Left ventricle myocardium superior (tissue), 1 donor: ENCODE measurements at regions not wholly inside any gene's neighbourhood (a gene's known extent, or its start where the extent isn't known, plus 50 kb on each side); places are given as distances from the start of the nearest gene placed in this dataset.
"Not testable (repeated sequence)": the region's sequence is repeated elsewhere in the genome, so short reads cannot be mapped to it uniquely, and the experiment has no call there.

ENCODE experiments used
- ATAC-seq: fragments of 200-7000 bp; cut with Tn5 transposase; one replicate; pipeline ENCODE4 v1.9.1; 2020; ENCODE audit warnings: mild to moderate bottlenecking, moderate library complexity
- DNase-seq: peaks from one replicate; pipeline ENCODE4 v3.0.0-alpha.2; 2020
- intact Hi-C: fragments of 100-400 bp; cut with micrococcal nuclease; formaldehyde crosslinking; loops from one replicate; pipeline ENCODE4 v1.11.0; 2022
- donor health status: DM: no; HTN: yes; CAD: no; lungs with severe emphysema.

DNA sequence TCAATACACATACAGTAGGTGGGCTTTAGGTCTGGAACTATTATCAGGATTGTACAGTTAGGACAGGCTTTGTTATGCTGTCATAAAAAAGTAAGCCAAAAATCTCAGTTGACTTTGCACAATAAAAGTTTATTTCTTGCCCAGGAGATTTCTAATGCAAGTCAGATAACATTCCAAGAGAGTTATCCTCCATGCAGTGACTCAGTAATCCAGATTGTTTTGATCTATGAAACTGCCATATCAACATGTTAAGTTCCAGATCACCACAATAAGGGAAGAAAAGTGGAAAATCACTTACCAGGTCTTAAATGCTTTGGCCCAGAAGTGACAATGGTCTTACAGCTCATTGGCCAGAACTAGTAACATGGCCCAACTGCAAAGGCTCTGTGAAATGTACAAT lies 636.2 kb upstream of the KLF12 start:
- DNase-seq = no peak
- ATAC-seq = peak; percentile 12
- intact Hi-C loops = no loop called here

DNA sequence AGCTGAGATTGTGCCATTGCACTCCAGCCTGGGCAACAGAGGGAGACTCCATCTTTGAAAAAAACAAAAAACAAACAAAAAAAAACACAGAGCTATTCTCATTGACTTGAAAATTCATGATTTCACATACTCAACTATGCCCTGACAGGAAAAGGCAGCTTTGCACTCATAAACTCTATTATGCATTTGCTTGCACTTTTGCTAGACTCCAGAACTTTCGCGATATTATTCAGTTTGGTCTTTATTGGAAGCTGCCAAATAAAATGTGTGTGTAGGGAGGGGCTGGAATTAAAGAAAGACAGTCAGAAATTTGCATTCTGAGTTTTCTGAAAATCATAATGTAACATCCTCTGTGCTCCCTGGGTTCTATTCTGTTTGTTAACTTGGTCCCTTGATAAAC lies 635.1 kb upstream of the KLF12 start:
- intact Hi-C loops = no loop called here
- ATAC-seq (no peak), DNase-seq (no peak)

DNA sequence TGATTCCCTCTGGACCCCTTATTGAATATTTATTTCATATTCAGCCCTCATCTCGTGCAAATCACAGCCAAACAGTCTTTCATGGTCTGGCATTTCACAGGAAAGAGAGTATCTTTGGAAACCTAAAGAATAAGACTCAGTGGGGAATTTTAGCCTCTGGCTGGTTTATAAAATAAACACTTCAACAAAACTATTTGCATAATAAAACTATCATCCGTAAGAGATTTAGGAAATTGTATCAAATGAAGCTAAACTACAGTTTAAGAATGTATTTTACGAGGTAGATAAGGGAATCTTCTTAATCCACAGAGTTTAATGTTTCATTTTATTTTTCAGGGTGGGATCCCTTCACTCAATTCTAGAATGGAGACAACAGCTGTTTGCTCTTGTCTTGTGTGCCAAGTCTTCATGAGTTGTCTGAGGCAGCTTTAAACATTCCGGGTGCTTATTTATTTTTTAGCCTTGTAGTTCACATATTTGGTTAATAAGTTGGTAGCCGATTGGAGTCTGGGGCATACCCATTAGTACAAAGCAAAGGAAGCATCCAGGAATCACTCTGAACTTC lies 634.4 kb upstream of the KLF12 start:
- DNase-seq = no peak
- ATAC-seq = no peak
- intact Hi-C loops = no loop called here

DNA sequence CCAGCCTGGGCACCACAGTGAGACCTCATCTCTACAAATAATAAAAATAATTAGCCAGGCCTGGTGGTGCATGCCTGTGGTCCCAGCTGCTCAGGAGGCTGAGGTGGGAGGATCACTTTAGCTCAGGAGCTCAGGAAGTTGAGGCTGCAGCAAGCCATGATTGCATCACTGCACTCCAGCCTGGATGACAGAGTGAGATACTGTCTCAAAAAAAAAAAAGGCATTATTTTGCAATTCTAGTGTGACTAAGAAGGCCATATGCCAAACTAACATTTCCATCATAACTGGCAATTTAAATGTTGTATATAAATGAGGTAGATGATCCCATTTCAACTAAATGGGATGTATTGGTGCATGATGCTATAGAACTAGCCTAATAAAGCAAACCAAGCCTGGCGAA lies 632.8 kb upstream of the KLF12 start:
- ATAC-seq = no peak
- no peak for DNase-seq
- intact Hi-C loops = no loop called here

DNA sequence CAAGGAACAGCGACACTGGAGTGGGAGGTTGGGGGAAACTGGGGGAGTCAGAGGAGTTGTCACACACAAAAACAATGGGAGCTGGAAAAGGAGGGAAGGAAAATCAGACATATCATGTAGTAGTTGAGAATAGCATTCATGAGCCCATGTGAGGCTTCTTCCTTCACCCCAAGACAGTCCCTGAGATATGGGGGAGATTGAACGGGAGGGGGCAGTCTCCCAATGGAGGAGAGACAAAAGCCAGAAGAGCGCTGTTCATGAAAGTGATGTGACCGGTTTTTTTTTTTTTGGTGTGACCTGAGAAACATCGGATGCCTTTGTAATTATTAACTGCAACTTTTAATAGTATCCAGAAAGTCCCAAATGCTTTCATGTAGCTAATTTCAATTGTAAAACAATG lies 631.8 kb upstream of the KLF12 start:
- ATAC-seq = no peak
- intact Hi-C loops = no loop called here
- no peak for DNase-seq

DNA sequence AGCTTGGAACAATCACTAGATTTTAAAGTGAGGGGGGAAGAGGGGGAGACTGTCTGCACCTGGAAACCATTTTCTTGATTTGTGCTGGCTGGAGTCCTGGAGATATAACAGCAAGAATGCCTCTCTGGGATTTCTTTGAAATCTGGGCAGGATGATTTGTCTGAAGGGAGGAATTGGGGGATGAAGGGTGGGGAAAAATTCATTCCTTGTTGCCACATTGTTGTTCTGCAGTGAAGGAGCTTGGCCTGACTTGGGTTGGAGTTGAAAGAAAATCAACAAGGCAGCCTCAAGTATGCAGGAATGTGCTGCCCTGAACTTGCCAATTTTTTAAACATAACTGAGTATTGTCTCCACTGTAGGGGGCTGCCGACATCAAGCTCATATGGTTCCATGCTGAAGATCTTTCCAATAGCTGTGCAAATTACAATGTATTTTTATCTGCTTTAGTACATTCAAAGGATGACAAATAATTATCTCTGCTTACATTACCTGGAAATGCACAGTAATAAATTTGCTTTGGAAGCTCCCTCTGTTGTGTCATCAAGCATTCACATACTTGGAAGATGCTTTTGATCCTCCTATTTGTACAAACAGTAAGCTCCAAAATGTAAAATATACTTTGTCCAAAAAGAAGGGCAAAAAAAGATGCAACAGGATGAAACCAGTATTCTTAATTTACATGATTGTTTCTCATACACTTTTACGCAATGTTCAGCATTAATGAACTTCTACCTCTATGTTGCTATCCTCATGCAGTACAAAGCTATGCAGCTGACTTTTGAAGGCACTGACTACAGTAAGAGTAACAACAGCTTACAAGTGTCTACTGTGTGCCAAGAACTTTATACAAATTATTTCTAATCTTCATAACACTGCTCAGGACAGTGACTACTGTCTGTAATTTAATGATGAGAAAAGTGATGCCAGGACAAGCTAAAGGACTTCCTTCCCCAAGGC lies 627.9 kb upstream of the KLF12 start:
- DNase-seq (no peak), ATAC-seq (no peak)
- intact Hi-C loops = no loop called here

DNA sequence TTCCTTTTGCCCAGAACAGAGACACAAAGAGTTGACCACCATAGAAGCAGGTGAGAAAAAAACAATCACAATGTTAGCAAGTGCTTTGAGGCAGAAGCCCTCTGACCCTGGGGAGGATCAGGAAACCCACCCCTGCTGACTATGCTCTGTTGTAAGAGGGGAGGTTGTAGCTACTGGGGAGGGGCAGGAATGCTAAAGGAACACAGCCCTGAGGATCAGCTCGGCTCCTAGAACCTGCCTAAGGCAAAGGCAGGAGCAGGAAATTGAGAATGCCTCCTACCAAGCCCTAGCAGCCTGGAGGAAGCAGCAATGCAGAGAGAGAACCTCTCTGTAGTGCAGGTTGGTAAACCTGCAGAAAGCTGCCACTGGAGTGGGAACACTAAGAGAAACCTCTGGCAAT lies 624.0 kb upstream of the KLF12 start:
- DNase-seq (no peak), ATAC-seq (no peak)
- intact Hi-C loops = no loop called here

DNA sequence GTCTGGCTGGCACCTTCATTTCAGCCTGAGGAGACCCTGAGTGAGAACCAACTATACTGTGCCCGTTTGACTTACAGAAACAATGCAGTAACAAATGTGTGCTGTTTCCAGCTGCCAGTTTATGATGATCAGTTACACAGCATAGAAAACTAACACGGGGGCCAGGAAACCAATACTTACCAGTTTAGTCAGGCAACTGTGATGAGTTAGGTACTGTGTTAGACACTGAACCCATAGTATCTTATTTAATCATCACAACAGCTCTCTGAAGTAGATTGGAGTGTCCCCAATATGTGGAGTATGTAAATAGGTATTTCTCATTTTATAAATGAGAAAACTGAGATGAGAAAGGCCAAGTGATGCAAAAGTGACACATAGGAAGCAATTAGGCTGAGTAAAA lies 620.9 kb upstream of the KLF12 start:
- ATAC-seq = no peak
- intact Hi-C loops = no loop called here
- no peak for DNase-seq

DNA sequence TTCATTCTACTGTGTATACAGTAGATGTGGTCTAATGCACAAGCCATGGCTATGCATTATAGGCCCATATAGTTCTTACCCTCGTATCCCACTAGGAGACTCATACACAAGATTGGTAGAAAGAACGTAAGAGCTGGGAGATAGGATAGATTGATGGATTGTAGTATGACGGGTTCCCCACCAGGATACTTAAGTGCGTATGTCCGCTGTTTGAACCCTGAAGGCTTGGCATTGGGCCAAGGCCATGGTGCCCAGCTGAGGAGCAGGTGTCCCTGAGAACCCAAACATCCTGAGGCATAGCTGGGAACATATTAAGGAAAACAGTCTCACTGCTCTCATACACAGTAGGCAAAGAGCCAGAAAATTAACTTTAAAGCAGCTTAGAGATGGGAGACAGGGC lies 617.5 kb upstream of the KLF12 start:
- no peak for DNase-seq
- no peak for ATAC-seq
- intact Hi-C loops = no loop called here

DNA sequence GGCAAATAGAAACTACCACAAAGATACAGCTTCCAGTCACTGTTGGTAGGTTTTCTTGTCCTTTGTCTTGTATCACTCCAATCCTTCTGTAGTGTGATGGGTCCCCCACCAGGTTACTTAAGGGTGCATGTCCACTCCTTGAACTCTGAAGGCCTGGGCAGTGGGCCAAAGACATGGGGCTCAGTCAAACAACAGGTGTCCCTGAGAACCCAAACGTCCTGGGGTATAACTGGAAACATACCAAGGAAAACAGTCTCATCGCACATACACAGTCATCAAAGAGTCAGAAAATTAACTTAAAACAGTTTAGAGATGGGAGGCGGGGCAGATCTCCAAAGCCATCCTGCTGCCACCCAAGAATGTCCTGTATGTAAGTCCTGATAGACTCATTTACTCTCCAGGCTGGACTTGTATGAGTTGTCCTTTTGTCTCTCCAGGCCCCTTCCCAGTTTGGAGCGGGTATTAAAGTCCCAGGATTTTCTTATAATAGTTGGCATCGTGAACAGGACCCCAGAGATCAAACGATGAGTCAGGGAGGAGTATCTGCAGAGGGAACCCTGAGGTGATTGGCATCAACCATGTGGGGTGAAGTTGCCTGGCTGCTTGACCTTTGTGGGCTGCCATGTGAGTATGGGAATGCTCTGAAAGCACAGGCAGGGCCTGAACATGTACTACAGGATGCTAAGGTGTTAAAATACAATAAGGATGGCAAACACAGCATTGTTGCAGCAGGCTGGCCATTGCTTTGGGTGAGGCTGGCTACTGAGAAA lies 613.2 kb upstream of the KLF12 start:
- intact Hi-C loops = no loop called here
- DNase-seq = no peak
- no peak for ATAC-seq

DNA sequence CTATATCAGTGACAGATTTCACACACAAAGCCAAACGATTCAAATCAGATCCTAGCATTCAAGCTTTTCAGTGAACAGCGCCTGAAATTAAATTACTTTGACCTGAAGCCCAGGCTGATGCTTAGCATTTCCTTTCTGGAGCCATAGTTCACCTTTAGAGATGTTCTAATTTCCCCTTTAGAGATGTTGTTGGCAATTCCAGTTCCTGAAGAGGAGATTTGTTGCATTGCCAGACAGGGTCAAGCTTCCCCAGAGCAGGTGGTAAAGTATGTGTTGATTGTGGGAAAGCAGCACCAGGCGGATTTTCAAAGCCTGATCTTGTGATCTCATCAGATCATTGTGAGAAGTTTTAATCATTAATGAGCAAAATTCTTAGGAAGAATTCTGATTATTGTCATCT lies 609.8 kb upstream of the KLF12 start:
- intact Hi-C loops = no loop called here
- ATAC-seq (no peak), DNase-seq (no peak)

DNA sequence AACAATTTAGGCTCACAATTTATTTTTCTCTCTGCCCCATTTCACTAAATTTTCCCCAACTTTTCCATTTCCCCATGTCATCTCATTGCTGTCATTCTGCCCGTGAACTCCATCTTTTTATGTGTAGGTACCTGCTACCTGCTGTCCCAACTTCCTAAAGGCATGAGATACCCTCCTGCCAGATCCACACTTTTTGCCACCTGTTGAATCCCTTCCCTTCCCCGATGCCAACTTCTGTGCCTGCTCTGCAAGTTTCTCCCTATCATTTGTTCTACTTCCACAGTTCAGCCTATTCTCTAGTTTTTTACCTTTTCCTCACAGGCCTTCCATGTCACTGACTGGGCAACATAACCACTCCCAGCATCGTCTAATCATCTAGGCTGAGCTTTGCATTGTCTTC lies 607.5 kb upstream of the KLF12 start:
- ATAC-seq (no peak), DNase-seq (no peak)
- intact Hi-C loops = no loop called here

DNA sequence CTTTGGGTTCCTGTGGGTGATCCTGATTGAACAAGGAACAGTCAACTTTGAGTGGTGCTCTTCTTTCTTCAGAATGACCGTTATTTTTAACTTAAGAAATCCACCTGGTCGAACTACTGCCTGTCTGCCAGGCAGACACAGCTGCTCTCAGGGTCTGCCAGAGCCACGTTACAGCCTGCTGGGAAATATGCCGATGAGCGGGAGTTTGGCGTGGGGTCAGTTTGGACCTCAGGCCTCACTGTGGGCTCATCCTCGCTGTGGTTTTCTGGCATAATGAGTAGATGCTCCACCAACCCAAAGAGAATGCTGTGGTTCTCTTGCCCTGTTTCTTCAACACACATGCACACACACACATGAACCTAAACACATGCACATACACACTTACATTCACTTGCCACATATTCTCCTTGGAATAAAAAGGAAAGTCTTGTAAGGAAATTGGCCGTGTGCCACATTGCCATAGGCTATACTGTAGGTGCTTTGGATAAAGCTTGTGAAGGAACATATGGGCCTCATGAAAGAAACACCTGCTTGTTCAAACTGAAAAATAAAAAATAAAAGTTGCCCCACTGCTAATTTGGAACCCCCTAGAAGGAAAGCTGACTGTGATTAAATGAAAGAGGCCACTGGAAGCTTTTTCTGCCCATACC lies 598.7 kb upstream of the KLF12 start:
- ATAC-seq (no peak), DNase-seq (no peak)
- intact Hi-C loops = no loop called here

DNA sequence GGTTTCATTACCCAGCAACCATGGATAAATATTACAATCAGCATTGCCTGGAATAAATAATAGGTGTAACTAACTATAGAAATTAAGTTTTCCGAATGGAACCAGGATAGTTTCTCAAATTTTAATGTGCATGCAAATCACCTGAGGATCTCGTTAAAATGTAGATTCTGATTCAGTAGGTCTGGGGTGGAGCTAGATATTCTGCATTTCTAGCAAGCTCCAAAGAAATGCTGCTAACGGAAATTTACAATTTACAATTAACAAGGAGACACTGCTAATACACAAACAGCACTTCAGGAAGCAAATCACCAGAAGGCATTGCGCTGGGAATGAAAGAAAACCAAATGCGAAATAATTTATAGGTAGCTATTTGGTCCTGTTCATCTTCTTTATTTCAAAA lies 597.5 kb upstream of the KLF12 start:
- DNase-seq (no peak), ATAC-seq (no peak)
- intact Hi-C loops = no loop called here

DNA sequence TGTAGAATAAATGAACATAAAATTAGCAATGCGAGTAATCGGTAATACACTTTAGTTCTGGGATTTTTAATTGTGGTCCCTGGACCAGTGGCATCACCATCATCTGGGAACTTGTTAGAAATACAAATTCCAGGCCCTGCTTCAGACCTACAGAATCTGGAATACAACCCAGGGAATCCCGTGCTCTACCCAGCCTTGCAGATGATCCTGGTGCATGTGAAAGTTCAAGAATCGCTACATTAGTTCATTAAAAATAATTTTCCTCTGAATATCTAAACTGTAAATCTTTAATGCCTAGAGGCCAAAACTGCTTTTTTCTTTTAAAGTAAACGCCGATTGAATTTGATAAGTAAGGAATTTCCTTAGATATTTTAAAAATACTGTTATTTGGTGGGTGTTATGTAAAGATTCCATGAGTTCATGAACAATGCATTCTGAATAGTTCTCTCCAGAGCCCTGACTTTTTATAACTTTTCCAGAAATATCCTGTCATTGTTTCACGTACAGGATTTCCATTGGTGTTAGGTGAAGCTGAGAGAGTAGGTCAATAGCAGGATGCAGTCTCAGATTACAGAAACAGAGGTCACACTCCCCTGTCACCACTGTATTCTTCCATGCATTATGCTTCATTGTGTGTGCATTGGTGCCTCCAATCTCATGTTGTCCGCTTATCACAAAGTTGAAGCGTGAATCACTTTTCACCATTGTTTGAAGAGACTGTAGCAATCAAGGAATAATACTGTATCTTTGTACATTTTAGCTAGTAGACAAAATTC lies 596.5 kb upstream of the KLF12 start:
- DNase-seq (no peak), ATAC-seq (peak; percentile 50)
- intact Hi-C loops = no loop called here

DNA sequence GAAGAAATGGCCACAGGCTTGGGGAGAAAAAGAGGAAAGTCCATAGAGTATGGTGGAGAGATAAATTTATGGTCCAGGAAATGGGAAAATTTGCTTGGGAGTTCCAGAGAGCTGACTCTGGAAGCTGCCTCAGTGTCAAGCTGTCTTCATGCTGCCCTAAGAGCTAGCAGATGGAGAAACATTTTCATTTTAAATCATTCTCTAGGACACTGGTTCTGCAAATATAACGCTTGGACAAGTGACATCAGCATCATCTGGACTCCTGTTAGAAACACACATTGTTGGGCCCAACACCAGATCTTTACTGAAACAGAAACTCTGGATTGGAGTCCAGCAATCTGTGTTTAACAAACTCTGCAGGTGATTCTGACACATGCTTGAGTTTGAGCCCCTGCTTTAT lies 592.0 kb upstream of the KLF12 start:
- ATAC-seq (no peak), DNase-seq (no peak)
- intact Hi-C loops = no loop called here

DNA sequence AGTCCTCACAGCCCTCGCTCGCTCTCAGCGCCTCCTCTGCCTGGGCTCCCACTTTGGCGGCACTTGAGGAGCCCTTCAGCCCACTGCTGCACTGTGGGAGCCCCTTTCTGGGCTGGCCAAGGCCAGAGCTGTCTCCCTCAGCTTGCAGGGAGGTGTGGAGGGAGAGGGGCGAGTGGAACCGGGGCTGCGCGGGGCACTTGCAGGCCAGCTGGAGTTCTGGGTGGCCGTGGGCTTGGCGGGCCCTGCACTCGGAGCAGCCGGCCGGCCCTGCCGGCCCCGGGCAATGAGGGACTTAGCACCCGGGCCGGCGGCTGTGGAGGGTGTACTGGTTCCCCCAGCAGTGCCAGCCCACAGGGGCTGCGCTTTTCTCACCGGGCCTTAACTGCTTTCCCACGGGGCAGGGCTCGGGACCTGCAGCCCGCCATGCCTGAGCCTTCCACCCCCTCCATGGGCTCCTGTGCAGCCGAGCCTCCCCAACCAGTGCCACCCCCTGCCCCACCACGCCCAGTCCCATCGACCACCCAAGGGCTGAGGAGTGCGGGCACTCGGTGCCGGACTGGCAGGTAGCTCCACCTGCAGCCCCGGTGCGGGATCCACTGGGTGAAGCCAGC lies 584.1 kb upstream of the KLF12 start:
- DNase-seq, ATAC-seq, intact Hi-C loops: not testable (repeated sequence)

DNA sequence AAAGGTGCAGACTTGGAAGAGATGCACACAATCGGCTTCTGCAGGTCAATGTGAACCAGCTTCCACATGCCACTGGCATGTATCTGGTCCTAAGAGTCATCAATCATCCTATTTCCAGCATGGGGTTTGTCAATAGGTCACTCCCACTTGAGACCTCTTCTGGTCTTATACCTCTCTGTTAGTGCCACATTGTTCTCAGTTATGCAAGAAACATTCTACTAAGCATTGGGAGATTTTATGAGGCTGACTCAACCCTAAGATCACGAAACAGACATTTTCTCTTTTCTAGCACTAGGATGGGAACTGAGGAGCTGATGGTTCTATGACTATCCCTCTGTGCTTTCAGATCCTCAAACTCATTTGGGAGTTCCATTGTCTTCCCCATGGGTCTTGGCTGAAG lies 581.5 kb upstream of the KLF12 start:
- intact Hi-C loops = no loop called here
- DNase-seq (no peak), ATAC-seq (no peak)

DNA sequence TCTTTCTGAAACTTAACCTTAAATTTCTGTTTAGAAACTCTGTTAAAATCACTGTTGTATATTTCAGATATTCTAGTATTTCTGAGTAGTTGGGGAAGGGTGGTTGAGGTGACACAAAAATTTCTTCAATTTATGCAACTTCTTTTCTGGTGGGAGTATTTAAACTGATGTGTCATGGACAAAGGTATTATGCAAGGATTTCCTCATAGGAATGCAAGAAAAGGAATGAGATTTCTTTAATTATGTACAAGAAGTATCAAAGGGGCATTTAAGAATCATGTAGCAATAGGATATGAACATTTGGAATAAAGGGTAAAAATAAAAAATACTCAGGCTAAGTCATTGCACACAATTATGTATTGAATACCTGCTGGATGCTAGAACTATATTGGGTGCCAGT lies 575.8 kb upstream of the KLF12 start:
- intact Hi-C loops = no loop called here
- DNase-seq = no peak
- ATAC-seq = no peak
